Endothelial cell (in vitro differentiated cells): ENCODE measurements at regions not wholly inside any gene's neighbourhood (a gene's known extent, or its start where the extent isn't known, plus 50 kb on each side); places are given as distances from the start of the nearest gene placed in this dataset.

Experiments used
- DNase-seq: peaks from one replicate; pipeline ENCODE4 v3.0.0; 2021; ENCODE audit warnings: low spot score
- H3K27ac Mint-ChIP-seq: one replicate; pipeline ENCODE4 v1.8.0; 2021; ENCODE audit warnings: mixed read lengths, inconsistent platforms; ENCODE audit not compliant: unreplicated experiment
- H3K27me3 Mint-ChIP-seq: one replicate; pipeline ENCODE4 v1.8.0; 2021; ENCODE audit warnings: mild to moderate bottlenecking, moderate library complexity, mixed read lengths, inconsistent platforms; ENCODE audit not compliant: unreplicated experiment
- H3K36me3 Mint-ChIP-seq: one replicate; pipeline ENCODE4 v1.8.0; 2021; ENCODE audit warnings: mild to moderate bottlenecking, low read depth, mixed read lengths, inconsistent platforms; ENCODE audit not compliant: unreplicated experiment
- H3K4me1 Mint-ChIP-seq: one replicate; pipeline ENCODE4 v1.8.0; 2021; ENCODE audit warnings: mild to moderate bottlenecking, mixed read lengths, inconsistent platforms; ENCODE audit not compliant: unreplicated experiment
- H3K4me3 Mint-ChIP-seq: one replicate; pipeline ENCODE4 v1.8.0; 2021; ENCODE audit warnings: mild to moderate bottlenecking, mixed read lengths, inconsistent platforms; ENCODE audit not compliant: unreplicated experiment
- H3K9me3 Mint-ChIP-seq: one replicate; pipeline ENCODE4 v1.8.0; 2021; ENCODE audit warnings: mixed read lengths, inconsistent platforms; ENCODE audit not compliant: unreplicated experiment
- CTCF ChIP-seq: fragments of 200-600 bp; sonication (generic); IDR thresholded peaks from one replicate; pipeline ENCODE4 v1.5.0; 2021; ENCODE audit warnings: antibody characterized with exemption; ENCODE audit not compliant: unreplicated experiment

DNA sequence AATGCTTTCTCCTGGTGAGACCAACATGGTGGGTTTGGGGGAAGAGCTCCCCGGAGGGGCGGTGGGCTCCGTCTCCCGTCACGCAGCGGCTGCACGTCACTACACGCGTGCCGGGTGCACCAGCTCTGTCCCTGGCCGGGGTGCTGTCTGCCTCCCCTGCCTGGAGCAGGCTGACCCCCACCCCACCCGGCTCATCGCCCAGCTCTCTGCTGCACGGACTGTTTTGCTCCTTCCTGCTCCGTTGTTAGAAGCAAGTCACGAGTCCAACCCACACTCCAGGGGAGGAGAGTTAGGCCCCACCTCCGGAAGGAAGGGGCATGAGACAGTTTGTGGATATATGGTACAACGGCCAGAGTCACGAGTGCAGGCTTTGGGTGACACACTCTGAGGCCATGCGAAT, 364.9 kb downstream of the BRD1 start:
- Mint-ChIP-seq H3K27ac (no peak overlapping the region), H3K9me3 (no peaks in the 10 kb centered on the region), H3K4me3 (no peak overlapping the region), H3K4me1 (no peaks in the 10 kb centered on the region), H3K36me3 (no peaks in the 10 kb centered on the region), H3K27me3 (no peaks in the 10 kb centered on the region)
- TF ChIP-seq CTCF, result no peak
- DNase-seq, result no peak

- DNase-seq, result no peak
- Mint-ChIP-seq H3K4me3 (no peak overlapping the region), H3K27me3 (no peaks in the 10 kb centered on the region), H3K9me3 (no peaks in the 10 kb centered on the region), H3K27ac (no peak overlapping the region), H3K36me3 (no peaks in the 10 kb centered on the region), H3K4me1 (no peaks in the 10 kb centered on the region)
- TF ChIP-seq CTCF, result no peak
These were observed 365.4 kb downstream of the BRD1 start for GRCh38 chr22:49462291-49462690.

DNA sequence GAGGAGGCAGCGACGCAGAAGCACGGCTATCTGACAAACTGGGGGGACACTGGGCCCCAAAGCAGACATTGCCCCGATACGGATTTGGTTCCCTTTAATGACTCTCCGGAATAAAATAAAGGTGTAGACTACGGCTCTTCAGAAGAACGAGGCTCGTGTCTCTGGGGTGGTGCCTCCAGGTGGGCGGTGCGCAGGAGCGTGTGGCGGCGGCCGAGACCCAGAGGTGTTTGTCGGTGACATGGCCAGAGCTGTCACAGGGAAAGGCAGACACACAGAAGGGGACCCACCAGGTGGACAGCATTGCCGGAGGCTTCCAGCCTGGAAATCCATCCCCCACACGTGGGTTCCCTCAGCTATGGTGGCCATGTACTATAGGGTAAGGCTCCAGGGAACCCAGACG, 366.0 kb downstream of the BRD1 start:
- Mint-ChIP-seq H3K4me1 (no peaks in the 10 kb centered on the region), H3K27me3 (peaks cover 1% of the 10 kb centered on the region), H3K27ac (no peak overlapping the region), H3K36me3 (no peaks in the 10 kb centered on the region), H3K4me3 (no peak overlapping the region), H3K9me3 (no peaks in the 10 kb centered on the region)
- DNase-seq, result no peak
- TF ChIP-seq CTCF, result no peak

DNA sequence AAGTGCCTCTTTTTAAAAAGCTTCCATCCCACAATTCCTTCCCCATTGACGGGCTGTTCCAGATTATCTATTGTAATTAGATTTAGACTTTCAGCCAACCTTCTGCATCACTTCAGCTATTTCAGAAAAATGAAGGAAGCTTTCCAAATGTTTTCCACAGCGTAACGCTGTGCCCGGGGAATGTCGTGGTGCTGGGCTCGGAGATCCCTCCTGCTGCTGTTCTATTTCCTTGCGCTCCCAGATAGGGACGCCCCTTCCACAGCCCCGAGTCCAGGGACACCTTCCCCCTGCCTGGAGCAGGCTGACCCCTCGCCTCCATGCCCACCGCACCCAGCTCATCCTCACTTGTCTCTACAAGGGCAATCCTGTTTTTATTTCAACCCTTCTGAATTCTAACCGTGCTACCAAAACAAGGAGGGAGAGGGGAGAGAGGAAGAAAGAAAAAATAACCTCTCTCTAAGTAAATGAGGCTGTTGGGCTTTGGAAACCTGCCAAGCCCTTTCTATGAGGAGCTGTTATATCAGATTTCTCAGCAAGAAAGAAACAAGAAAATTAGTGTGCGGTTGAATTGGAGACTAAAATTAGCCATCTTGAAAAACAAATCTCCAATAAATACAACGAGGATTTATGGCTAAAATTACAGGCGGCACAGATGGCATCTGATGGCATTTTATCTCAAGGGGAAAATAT, 366.9 kb downstream of the BRD1 start:
- DNase-seq, result no peak
- Mint-ChIP-seq H3K9me3 (no peaks in the 10 kb centered on the region), H3K27ac (no peak overlapping the region), H3K27me3 (peaks cover 1% of the 10 kb centered on the region), H3K4me3 (no peak overlapping the region), H3K36me3 (no peaks in the 10 kb centered on the region), H3K4me1 (no peaks in the 10 kb centered on the region)
- no peak for TF ChIP-seq CTCF

GRCh38 chr22:49460091-49460490, 367.6 kb downstream of the BRD1 start:
- Mint-ChIP-seq H3K27ac (no peak overlapping the region), H3K4me1 (no peaks in the 10 kb centered on the region), H3K27me3 (peaks cover 1% of the 10 kb centered on the region), H3K4me3 (no peak overlapping the region), H3K9me3 (no peaks in the 10 kb centered on the region), H3K36me3 (no peaks in the 10 kb centered on the region)
- TF ChIP-seq CTCF, result no peak
- DNase-seq, result no peak
